Uterus (tissue), 3 donors: ENCODE measurements at regions not wholly inside any gene's neighbourhood (a gene's known extent, or its start where the extent isn't known, plus 50 kb on each side); places are given as distances from the start of the nearest gene placed in this dataset.

Experiments used
- DNase-seq, 2 donors: peaks; one replicate each; pipeline ENCODE4 v3.0.0-alpha.2; 2019 to 2020
- H3K27ac ChIP-seq, 2 donors: fragments of 200-600 bp; sonication (generic); 1 replicate in 1 of 2; 2 replicates in 1 of 2; pipeline ENCODE4 v1.5.1; 2016 to 2018
- H3K27me3 ChIP-seq, 2 donors: fragments of 200-600 bp; sonication (generic); one replicate each; pipeline ENCODE4 v1.5.1; 2018 to 2019; ENCODE audit warnings: control low read depth in 1 of 2
- H3K36me3 ChIP-seq, 2 donors: fragments of 200-600 bp; sonication (generic); one replicate each; pipeline ENCODE4 v1.5.1; 2019; ENCODE audit warnings: control low read depth in 1 of 2
- H3K4me1 ChIP-seq, 2 donors: fragments of 200-600 bp; sonication (generic); one replicate each; pipeline ENCODE4 v1.5.1; 2018 to 2019; ENCODE audit warnings: control low read depth in 1 of 2
- H3K4me3 ChIP-seq, 2 donors: fragments of 200-600 bp; sonication (generic); 1 replicate in 1 of 2; 2 replicates in 1 of 2; pipeline ENCODE4 v1.5.1; 2018 to 2019; ENCODE audit warnings: mild to moderate bottlenecking in 1 of 2
- H3K9me3 ChIP-seq, 2 donors: fragments of 200-600 bp; sonication (generic); one replicate each; pipeline ENCODE4 v1.5.1; 2019; ENCODE audit warnings: control low read depth in 1 of 2
- CTCF ChIP-seq, 4 experiments: fragments of 200-600 bp in 2 of 4; fragments of 450-650 bp in 2 of 4; sonication (generic) in 2 of 4; IDR thresholded peaks; one replicate each; pipeline ENCODE4 v1.5.1; 2016 to 2019; ENCODE audit warnings: antibody characterized with exemption in 4 of 4, mild to moderate bottlenecking in 2 of 4, moderate library complexity in 1 of 4
- POLR2A ChIP-seq, 2 donors: fragments of 450-650 bp; IDR thresholded peaks; one replicate each; pipeline ENCODE4 v1.6.1; 2016; ENCODE audit warnings: antibody characterized with exemption in 2 of 2, mild to moderate bottlenecking in 1 of 2, moderate library complexity in 1 of 2
- intact Hi-C: fragments of 100-400 bp; cut with DNase I; formaldehyde crosslinking; loops from one replicate; pipeline ENCODE4 v1.15.1; 2023; ENCODE audit warnings: low total_unique reads
- donor health status: DM: yes; HTN: yes; CAD: no.

DNA sequence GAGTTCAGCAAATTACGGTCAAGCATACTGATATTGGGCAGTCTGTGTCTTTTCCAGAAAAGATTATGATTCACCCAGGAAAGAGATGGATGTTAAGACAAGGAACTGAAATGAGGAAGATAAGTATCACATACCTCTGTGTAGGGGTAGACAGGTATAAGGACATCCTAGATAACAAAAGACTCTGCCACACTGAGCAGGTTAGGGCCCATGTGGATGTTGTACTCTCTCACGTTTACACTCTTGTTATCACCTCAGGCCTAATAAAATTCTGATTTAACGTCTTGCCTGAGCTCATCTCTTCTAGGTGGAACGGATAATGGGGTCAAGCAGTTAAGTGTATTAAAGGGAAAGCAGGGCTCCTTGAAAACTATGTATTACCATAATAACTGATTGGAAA is 2480.8 kb downstream of the PCDH9 start:
- H3K27me3 ChIP-seq, result no peaks in the 10 kb centered on the region
- H3K9me3 ChIP-seq, result no peaks in the 10 kb centered on the region
- no peak overlapping the region for H3K4me3 ChIP-seq
- TF ChIP-seq POLR2A (IDR thresholded peaks at IDR 0.05) (no peak), CTCF (IDR thresholded peaks at IDR 0.05) (no peak)
- H3K36me3 ChIP-seq, result no peaks in the 10 kb centered on the region
- no peak overlapping the region for H3K27ac ChIP-seq
- no peaks in the 10 kb centered on the region for H3K4me1 ChIP-seq
- no peak for DNase-seq
- intact Hi-C loops, result no loop called here

DNA sequence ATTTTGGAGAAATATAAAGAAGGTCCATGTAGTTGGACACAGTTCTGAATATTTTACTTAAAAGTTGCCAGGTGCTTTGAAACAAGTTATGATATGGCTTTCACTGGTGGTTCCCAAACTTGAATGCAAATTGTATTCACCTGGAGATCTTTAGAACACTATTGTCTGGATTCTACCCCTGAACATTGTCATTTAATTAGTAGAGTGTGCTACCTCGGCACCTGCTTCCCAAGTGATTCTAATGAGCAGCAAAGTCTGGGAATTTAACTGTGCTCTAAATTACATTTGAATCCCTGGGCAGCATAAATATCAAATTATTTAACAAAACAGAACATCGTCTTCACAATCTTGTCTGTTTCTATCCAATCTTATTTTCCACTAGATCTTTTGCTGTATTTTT is 2483.3 kb downstream of the PCDH9 start:
- H3K4me3 ChIP-seq, result no peak overlapping the region
- TF ChIP-seq POLR2A (IDR thresholded peaks at IDR 0.05), result no peak
- no peak for TF ChIP-seq CTCF (IDR thresholded peaks at IDR 0.05)
- H3K4me1 ChIP-seq, result no peaks in the 10 kb centered on the region
- H3K27me3 ChIP-seq, result no peaks in the 10 kb centered on the region
- H3K36me3 ChIP-seq, result no peaks in the 10 kb centered on the region
- H3K27ac ChIP-seq, result no peak overlapping the region
- intact Hi-C loops, result no loop called here
- DNase-seq, result no peak
- H3K9me3 ChIP-seq, result no peaks in the 10 kb centered on the region

DNA sequence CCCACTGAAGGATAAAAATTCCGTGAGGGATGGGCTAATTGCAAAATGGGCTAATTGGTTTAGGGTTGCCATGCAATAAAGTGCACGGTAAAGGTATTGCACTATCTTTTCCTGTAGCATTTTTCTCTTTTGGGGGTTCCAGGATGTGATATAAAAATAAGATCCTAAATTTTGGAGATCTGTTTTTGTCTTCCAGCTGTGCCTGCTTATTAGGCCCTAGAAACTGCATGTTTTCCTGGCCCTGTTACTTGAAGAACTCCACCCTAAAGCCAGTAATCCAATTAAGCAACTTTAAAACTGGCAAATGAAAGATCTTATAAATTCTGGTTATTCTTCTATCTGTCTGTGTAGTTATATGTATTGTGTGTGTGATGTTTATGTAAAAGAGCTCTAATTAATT is 2489.6 kb downstream of the PCDH9 start:
- no peak for DNase-seq
- Histone ChIP-seq H3K4me3 (no peak overlapping the region), H3K27me3 (no peaks in the 10 kb centered on the region), H3K27ac (no peak overlapping the region), H3K36me3 (no peaks in the 10 kb centered on the region), H3K9me3 (no peaks in the 10 kb centered on the region), H3K4me1 (no peaks in the 10 kb centered on the region)
- TF ChIP-seq CTCF (IDR thresholded peaks at IDR 0.05) (no peak), POLR2A (IDR thresholded peaks at IDR 0.05) (no peak)
- intact Hi-C loops, result no loop called here

DNA sequence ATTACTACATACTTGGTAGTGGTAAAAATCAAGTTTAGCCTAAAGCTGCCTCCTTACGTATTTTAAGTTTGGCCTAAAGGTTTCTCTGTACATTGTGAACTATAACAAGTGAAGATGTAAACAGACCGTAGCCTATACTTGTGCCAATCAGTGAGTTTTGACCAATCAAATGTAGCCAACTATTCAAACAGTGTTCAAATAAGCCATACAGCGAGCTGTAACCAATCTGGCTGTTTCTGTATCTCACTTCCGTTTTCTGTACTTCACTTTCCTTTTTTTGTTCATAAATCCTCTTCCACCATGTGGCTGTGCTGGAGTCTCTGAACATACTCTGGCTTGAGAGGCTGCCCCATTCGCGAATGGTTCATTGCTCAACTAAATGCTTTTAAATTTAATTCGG is 2504.6 kb downstream of the PCDH9 start:
- intact Hi-C loops, result no loop called here

DNA sequence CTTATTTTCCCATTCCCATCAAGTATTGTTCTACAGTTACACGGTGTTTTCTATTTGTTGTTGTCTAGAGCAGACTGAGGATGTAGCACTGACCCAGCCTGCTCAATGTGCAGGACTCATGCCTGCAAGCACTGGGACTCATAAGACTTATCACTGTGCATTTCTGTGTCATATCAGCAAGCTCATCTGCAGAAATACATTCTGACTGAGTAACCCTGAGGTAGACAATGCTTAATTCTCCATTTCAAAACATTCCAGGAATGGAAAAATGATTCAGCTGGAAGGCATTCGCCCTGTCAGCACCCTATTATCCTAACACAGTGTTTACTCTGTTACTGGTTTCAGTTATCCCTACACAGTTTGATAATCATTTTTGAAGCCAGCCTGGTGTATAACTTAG is 2506.4 kb downstream of the PCDH9 start:
- Histone ChIP-seq H3K36me3 (no peaks in the 10 kb centered on the region), H3K4me3 (no peak overlapping the region), H3K27me3 (no peaks in the 10 kb centered on the region), H3K27ac (no peak overlapping the region), H3K9me3 (no peaks in the 10 kb centered on the region), H3K4me1 (no peaks in the 10 kb centered on the region)
- no peak for DNase-seq
- intact Hi-C loops, result no loop called here
- TF ChIP-seq CTCF (IDR thresholded peaks at IDR 0.05) (no peak), POLR2A (IDR thresholded peaks at IDR 0.05) (no peak)

More for the DNA sequence above, 2504.6 kb downstream of the PCDH9 start:
- Histone ChIP-seq H3K27ac (no peak overlapping the region), H3K9me3 (no peaks in the 10 kb centered on the region), H3K27me3 (no peaks in the 10 kb centered on the region), H3K4me1 (no peaks in the 10 kb centered on the region), H3K36me3 (no peaks in the 10 kb centered on the region), H3K4me3 (no peak overlapping the region)
- TF ChIP-seq CTCF (IDR thresholded peaks at IDR 0.05), result no peak
- TF ChIP-seq POLR2A (IDR thresholded peaks at IDR 0.05), result no peak
- no peak for DNase-seq
